AG09309 (cell line): ENCODE measurements at regions not wholly inside any gene's neighbourhood (a gene's known extent, or its start where the extent isn't known, plus 50 kb on each side); places are given as distances from the start of the nearest gene placed in this dataset.

ENCODE experiments used
- DNase-seq: peaks from one replicate; pipeline ENCODE4 v3.0.0-alpha.2; 2010; ENCODE audit warnings: low read depth
- H3K4me3 ChIP-seq: 2 replicates; pipeline ENCODE4 v1.5.1; 2011; ENCODE audit warnings: mild to moderate bottlenecking, low read depth, low read length, moderate library complexity; ENCODE audit not compliant: control insufficient read depth
- TF ChIP-seq, protein P1 (sequence below): IDR thresholded peaks from 2 replicates; pipeline ENCODE4 v1.5.1; 2011; ENCODE audit warnings: mild to moderate bottlenecking, low read depth, low read length, inconsistent platforms; ENCODE audit not compliant: insufficient read depth, control insufficient read depth; ENCODE audit errors: missing control alignments

DNA sequence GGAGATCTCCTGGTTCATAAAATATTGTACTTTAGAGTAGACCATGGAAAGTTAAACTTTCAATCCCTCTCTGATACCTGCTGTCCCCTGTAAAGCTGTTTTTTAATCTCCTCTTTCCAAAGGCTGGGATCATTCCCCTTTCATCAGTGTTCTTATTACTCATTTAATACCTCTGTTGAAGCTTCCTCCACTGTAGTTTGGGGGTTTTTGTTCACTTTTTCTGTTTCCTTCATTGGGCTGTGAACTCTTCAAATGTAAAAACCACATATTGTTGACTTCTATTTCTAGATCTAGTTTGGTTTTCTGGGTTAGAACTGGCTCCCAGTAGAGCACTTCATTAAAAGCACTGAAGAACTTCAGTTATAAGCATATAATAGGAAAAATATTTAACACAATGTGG lies 598.1 kb downstream of the RNF144A start:
- TF ChIP-seq, protein P1, sequence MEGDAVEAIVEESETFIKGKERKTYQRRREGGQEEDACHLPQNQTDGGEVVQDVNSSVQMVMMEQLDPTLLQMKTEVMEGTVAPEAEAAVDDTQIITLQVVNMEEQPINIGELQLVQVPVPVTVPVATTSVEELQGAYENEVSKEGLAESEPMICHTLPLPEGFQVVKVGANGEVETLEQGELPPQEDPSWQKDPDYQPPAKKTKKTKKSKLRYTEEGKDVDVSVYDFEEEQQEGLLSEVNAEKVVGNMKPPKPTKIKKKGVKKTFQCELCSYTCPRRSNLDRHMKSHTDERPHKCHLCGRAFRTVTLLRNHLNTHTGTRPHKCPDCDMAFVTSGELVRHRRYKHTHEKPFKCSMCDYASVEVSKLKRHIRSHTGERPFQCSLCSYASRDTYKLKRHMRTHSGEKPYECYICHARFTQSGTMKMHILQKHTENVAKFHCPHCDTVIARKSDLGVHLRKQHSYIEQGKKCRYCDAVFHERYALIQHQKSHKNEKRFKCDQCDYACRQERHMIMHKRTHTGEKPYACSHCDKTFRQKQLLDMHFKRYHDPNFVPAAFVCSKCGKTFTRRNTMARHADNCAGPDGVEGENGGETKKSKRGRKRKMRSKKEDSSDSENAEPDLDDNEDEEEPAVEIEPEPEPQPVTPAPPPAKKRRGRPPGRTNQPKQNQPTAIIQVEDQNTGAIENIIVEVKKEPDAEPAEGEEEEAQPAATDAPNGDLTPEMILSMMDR, result no peak
- no peak for DNase-seq
- H3K4me3 ChIP-seq, result no peak overlapping the region

DNA sequence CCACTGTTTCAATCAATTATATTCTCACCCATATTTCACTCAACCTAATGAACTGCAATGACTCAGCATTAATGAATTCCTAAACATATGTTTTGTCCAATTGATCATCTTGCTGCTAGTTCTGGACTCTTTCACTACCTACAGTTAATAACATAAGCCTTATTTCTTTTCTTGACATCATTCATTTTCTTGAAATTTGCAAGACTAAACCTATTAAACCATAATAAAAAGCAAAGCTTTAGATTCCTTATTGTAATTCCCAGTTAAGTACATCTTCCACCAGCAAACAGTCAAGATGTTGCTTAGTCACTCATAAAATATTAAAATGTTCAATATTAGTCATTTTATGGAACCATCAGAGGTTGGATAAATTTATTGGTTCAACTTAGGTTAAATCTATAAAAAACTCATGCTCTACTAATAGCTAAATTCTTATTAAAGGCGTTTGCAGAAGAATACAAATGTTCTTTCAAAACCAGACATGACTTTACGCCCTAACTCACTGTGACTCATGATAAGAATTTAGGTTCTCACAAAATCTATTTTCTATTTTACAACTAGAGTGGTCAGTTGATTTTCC lies 599.4 kb downstream of the RNF144A start:
- H3K4me3 ChIP-seq, result no peak overlapping the region
- peak; percentile 49 for DNase-seq
- TF ChIP-seq, protein P1, result no peak

DNA sequence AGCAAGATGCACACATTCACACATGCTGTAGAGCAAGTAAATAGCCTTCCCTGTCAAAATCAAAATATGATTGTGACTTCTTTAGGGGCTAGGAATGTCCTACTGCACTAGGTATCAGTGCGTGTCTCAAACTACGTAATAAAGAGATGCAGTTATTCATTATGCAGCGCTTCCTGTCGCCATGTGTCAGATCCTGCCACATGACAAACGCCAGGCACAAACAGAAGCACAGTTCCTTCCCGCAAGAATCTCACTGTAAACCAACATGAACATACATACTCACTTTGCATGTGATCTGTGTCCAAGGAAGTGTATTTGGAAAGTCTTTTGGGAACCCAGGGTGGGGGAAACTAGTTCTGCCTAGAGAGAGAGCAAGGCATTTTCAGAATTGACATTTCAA lies 599.9 kb downstream of the RNF144A start:
- TF ChIP-seq, protein P1, result no peak
- DNase-seq, result no peak
- no peak overlapping the region for H3K4me3 ChIP-seq

DNA sequence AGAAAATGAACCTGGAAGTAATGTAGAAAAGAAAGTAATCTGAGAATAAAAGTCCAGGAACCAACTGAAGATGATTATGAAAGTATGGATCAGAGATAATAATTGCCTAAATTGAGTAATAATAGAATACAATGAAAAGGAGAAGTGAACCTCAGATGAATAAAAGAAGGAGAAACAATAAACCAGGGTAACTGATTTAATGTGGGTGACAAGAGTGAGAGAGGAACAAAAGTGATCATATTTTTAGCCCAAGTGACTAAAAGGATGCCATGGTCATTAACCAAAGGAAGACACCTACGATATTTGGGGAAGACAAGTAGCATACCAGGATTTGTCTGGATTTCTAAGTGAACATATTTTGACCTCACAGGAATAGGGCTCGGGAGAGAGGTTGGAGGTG lies 600.6 kb downstream of the RNF144A start:
- TF ChIP-seq, protein P1, result no peak
- DNase-seq, result no peak
- no peak overlapping the region for H3K4me3 ChIP-seq

DNA sequence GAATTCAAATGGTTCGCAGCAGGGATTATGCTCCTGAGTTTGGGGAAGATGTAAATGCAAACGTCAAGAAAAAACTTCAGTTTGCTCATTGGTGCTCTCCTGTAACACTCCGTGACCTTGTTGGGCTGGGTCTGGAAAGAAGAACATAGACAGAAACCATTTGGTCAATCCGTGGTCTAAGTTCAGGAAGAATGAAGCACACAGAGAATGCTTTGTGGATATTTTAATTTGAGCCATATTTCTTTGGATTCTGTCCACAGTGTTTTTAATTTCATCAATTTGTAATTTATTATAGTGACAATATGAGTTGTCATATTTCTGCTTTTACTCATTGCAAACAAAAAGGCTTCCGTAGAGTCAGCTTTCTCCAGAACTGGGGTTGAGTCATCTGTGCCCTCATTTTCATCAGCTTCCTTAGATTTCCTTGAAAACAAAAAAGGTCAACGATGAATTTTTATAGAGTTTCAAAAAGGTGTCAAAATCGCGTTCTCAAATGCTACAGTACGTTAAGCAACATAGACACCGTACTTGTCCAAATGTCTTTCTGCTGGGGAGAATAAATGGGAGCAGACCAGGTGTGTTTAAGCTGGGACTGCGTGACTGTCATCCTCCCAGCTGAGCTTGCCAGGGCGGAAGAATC lies 606.4 kb downstream of the RNF144A start:
- no peak overlapping the region for H3K4me3 ChIP-seq
- DNase-seq, result no peak
- TF ChIP-seq, protein P1, result no peak

DNA sequence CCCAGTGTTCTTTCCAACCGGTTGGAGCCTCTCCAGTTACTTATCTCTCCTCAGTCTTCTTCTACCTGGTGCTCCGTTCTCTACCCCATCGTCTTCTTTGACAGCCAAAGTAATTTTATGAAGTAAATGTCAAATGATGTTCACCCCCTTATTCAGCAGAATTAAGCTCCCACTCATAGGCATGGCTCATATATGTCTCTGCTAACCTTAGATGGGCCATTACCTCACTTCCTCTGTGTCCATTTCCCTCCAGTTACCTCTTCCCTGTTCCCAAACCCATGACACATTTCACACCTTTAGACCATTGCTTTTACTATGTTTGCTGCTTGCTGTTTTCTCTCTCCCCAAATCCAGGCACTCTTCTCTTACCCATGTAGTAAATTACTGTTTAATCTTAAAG lies 607.0 kb downstream of the RNF144A start:
- TF ChIP-seq, protein P1, result no peak
- H3K4me3 ChIP-seq, result no peak overlapping the region
- DNase-seq, result no peak

DNA sequence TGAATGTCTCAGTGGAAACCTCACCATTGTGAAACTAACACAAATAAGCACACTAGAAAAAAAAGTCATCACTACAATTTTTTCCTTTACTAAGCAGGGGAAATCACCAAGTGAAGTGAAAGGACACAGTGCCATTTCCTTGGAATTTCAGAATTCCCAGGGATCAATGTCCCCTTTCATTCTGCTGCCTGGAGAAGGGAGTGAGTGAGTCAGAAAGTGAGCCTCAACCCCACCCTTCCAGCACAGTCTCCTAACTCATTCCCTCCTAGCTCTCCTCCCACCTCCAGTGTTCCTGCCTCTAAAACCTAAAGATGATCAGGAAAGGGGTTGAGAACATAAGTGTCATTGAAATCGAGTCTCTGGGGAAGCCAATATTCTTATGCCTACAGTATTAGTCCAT lies 608.5 kb downstream of the RNF144A start:
- no peak overlapping the region for H3K4me3 ChIP-seq
- TF ChIP-seq, protein P1, result no peak
- DNase-seq, result no peak
